Lung (tissue), 11 donors: ENCODE measurements at regions not wholly inside any gene's neighbourhood (a gene's known extent, or its start where the extent isn't known, plus 50 kb on each side); places are given as distances from the start of the nearest gene placed in this dataset.
A peak's percentile ranks its signal among the peaks of the same experiment; 100 is the strongest.

Experiments used
- ATAC-seq: fragments of 200-7000 bp; cut with Tn5 transposase; one replicate; pipeline ENCODE4 v1.9.1; 2020; ENCODE audit warnings: moderate number of reproducible peaks; ENCODE audit not compliant: insufficient read depth, low FRiP score
- DNase-seq, 3 donors: peaks; one replicate each; pipeline ENCODE4 v3.0.0-alpha.2; 2013 to 2017
- H3K27ac ChIP-seq, 2 donors: one replicate each; pipeline ENCODE4 v1.5.1; 2013; ENCODE audit warnings: mild to moderate bottlenecking in 2 of 2, moderate library complexity in 2 of 2, control low read depth in 1 of 2, inconsistent platforms in 1 of 2, low read depth in 1 of 2, low read length in 1 of 2
- H3K27me3 ChIP-seq, 3 donors: one replicate each; pipeline ENCODE4 v1.5.1; 2013; ENCODE audit warnings: low read length in 2 of 3; ENCODE audit not compliant: control insufficient read depth in 3 of 3, insufficient read depth in 3 of 3
- H3K36me3 ChIP-seq, 4 donors: one replicate each; pipeline ENCODE4 v1.5.1; 2013; ENCODE audit warnings: low read length in 4 of 4, mild to moderate bottlenecking in 1 of 4, moderate library complexity in 1 of 4; ENCODE audit not compliant: control insufficient read depth in 4 of 4, insufficient read depth in 4 of 4
- H3K4me1 ChIP-seq, 5 donors: one replicate each; pipeline ENCODE4 v1.5.1; 2013; ENCODE audit warnings: low read length in 5 of 5, mild to moderate bottlenecking in 2 of 5, moderate library complexity in 1 of 5; ENCODE audit not compliant: control insufficient read depth in 5 of 5, insufficient read depth in 5 of 5
- H3K4me3 ChIP-seq: one replicate; pipeline ENCODE4 v1.5.1; 2013; ENCODE audit warnings: mild to moderate bottlenecking, control low read depth, moderate library complexity
- H3K9ac ChIP-seq, 2 donors: one replicate each; pipeline ENCODE4 v1.5.1; 2013; ENCODE audit warnings: low read length in 2 of 2, control low read depth in 1 of 2; ENCODE audit not compliant: insufficient read depth in 1 of 2
- H3K9me3 ChIP-seq, 4 donors: one replicate each; pipeline ENCODE4 v1.5.1; 2013; ENCODE audit warnings: low read length in 3 of 4, mild to moderate bottlenecking in 1 of 4, moderate library complexity in 1 of 4; ENCODE audit not compliant: control insufficient read depth in 4 of 4, insufficient read depth in 3 of 4
- WGBS, 2 donors: extraction: QIAGEN DNeasy Blood & Tissue Kit; methylation state at CpG; one replicate each; pipeline ENCODE4 v1.1.7; 2013; 5-methylcytosine and 5-hydroxymethylcytosine counted together
- TF ChIP-seq, protein P1 (sequence below): IDR thresholded peaks from 2 replicates; pipeline ENCODE4 v1.5.1; 2012; ENCODE audit warnings: mild to moderate bottlenecking; ENCODE audit errors: control extremely low read depth, extremely low read depth
- donor health status: control.
- donor health status: control.
- donor health status: Bipolar disorder and iron deficiency.
- donor health status: healthy.
- donor health status: DM: yes; HTN: yes; CAD: no.

DNA sequence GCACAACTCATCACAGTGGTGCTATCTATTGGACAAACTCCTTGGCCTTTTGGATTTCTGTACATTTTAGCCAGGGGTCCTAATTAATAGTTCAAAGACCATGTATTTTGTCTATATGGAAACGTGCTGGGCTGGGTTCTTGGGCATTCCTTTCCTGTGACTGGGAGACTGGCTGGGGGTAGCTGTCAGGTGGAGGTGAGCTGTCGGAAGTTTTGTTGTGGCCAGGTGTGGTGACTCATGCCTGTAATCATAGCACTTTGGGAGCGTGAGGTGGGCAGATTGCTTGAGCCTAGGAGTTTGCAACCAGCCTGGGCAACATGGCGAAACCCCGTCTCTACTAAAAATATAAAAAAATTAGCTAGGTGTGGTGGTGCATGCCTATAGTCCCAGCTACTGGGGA lies 392.4 kb downstream of the RPS6KC1 start:
- WGBS, 2 donors, result 87 to 93% methylated on average over 5 of the region's 5 CpGs
- no peaks in the 10 kb centered on the region for H3K9me3 ChIP-seq

DNA sequence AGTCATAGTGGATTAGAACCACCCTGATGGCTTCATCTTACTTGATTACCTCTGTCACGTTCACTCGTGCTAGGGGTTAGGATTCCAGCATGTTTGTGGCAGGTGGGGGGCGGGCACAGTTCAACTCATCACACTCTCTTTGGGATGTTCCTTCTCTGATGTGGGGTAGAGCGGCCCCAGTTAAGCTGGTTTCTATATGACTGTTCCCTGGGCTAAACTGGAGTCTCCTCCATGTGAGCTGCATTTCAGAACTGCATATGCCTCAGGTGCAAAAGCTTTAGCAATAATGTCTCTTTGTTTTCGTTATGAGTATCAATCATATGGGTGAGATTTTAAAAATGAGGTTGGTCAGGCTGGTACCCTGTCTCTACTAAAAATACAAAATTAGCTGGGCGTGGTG lies 393.2 kb downstream of the RPS6KC1 start:
- H3K27me3 ChIP-seq, result no peaks in the 10 kb centered on the region
- DNase-seq (no peak), ATAC-seq (no peak)
- H3K9me3 ChIP-seq, result no peaks in the 10 kb centered on the region
- no peak overlapping the region for H3K4me3 ChIP-seq
- no peaks in the 10 kb centered on the region for H3K36me3 ChIP-seq
- no peak overlapping the region for H3K9ac ChIP-seq
- H3K4me1 ChIP-seq, result peaks cover 0 to 11% (median 0%) of the 10 kb centered on the region in 5 donors
- TF ChIP-seq, protein P1, sequence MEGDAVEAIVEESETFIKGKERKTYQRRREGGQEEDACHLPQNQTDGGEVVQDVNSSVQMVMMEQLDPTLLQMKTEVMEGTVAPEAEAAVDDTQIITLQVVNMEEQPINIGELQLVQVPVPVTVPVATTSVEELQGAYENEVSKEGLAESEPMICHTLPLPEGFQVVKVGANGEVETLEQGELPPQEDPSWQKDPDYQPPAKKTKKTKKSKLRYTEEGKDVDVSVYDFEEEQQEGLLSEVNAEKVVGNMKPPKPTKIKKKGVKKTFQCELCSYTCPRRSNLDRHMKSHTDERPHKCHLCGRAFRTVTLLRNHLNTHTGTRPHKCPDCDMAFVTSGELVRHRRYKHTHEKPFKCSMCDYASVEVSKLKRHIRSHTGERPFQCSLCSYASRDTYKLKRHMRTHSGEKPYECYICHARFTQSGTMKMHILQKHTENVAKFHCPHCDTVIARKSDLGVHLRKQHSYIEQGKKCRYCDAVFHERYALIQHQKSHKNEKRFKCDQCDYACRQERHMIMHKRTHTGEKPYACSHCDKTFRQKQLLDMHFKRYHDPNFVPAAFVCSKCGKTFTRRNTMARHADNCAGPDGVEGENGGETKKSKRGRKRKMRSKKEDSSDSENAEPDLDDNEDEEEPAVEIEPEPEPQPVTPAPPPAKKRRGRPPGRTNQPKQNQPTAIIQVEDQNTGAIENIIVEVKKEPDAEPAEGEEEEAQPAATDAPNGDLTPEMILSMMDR, result no peak
- no peak overlapping the region for H3K27ac ChIP-seq
- WGBS, 2 donors, result 80 to 88% methylated on average over 6 of the region's 6 CpGs

More for the DNA sequence above, 392.4 kb downstream of the RPS6KC1 start:
- no peak overlapping the region for H3K27ac ChIP-seq
- H3K9ac ChIP-seq, result no peak overlapping the region
- TF ChIP-seq, protein P1, result no peak
- H3K4me3 ChIP-seq, result no peak overlapping the region
- peaks cover 0 to 3% (median 0%) of the 10 kb centered on the region in 5 donors for H3K4me1 ChIP-seq
- no peak for ATAC-seq
- no peak for DNase-seq
- H3K36me3 ChIP-seq, result no peaks in the 10 kb centered on the region
- H3K27me3 ChIP-seq, result no peaks in the 10 kb centered on the region

DNA sequence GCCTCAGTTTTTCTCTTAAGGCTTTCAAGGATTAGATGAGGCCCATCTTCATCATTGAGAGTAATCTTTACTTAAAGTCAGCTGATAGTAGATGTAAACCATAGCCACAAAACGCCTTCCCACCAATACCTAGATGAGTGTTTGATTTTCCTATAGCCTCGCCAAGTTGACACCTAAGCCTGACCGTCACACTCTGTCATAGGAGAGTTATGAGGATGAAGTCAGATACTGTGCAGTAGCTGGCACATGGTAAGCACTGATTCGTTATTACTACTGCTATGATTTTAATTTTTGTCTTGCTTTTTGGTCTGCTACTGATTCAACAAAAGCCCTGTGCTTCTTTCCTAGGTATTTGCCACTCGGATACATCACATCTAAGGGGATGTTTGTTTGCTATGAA lies 395.5 kb downstream of the RPS6KC1 start:
- 78 to 86% methylated on average over 5 of the region's 5 CpGs for WGBS, 2 donors
- DNase-seq (no peak), ATAC-seq (no peak)
- H3K27ac ChIP-seq, result no peak overlapping the region
- TF ChIP-seq, protein P1, result no peak
- peaks cover 0 to 14% (median 0%) of the 10 kb centered on the region in 5 donors for H3K4me1 ChIP-seq
- no peaks in the 10 kb centered on the region for H3K27me3 ChIP-seq
- H3K9me3 ChIP-seq, result no peaks in the 10 kb centered on the region
- no peak overlapping the region for H3K4me3 ChIP-seq
- no peak overlapping the region for H3K9ac ChIP-seq
- H3K36me3 ChIP-seq, result no peaks in the 10 kb centered on the region

DNA sequence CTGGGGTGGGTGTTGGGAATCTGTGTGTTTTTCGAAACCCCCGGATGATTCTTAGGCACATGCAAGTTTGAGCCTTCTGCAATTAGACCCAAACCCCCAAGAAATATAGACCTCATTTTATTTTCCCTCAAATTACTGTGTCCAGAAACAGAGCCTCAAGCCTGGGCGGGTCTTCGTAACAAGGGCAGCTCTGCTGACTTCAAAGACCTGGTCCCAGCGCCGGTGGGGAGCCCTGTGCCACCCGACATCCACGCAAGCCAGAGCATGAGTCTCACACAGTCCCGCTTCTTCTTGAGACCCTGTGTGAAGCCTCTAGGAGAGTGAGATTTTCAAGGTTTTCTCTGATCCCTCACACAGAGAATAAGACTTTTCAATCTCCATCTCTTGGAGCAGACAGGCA lies 397.3 kb downstream of the RPS6KC1 start:
- H3K9me3 ChIP-seq, result no peaks in the 10 kb centered on the region
- H3K27me3 ChIP-seq, result peaks cover 0 to 2% (median 0%) of the 10 kb centered on the region in 3 donors
- no peak overlapping the region for H3K4me3 ChIP-seq
- ATAC-seq (no peak), DNase-seq (peak in 2 of 3 donors; percentile 5 to 13)
- H3K36me3 ChIP-seq, result no peaks in the 10 kb centered on the region
- H3K4me1 ChIP-seq, result peaks cover 0 to 14% (median 0%) of the 10 kb centered on the region in 5 donors
- TF ChIP-seq, protein P1, result no peak
- H3K9ac ChIP-seq, result no peak overlapping the region
- 87 to 94% methylated on average over 9 of the region's 9 CpGs for WGBS, 2 donors
- H3K27ac ChIP-seq, result no peak overlapping the region
